ENCODE measurements at regions not wholly inside any gene's neighbourhood (a gene's known extent, or its start where the extent isn't known, plus 50 kb on each side); places are given as distances from the start of the nearest gene placed in this dataset.

- DNase-seq: no peak
Measured at GRCh38 chr4:17094876-17095210, 196.4 kb upstream of the LDB2 start.

GRCh38 chr4:17094159-17094875 is 195.9 kb upstream of the LDB2 start:
- DNase-seq: no peak

- DNase-seq: no peak
Measured at GRCh38 chr4:17093481-17093880, 195.0 kb upstream of the LDB2 start.

- no peak for DNase-seq
Measured at GRCh38 chr4:17092736-17093437, 194.4 kb upstream of the LDB2 start.

- DNase-seq: no peak
Measured at GRCh38 chr4:17091104-17091503, 192.7 kb upstream of the LDB2 start.

GRCh38 chr4:17090063-17090462 is 191.6 kb upstream of the LDB2 start:
- no peak for DNase-seq

GRCh38 chr4:17085416-17085815 is 187.0 kb upstream of the LDB2 start:
- no peak for DNase-seq

- no peak for DNase-seq
Measured at GRCh38 chr4:17082186-17082585, 183.7 kb upstream of the LDB2 start.

GRCh38 chr4:17081179-17081578 is 182.7 kb upstream of the LDB2 start:
- no peak for DNase-seq

GRCh38 chr4:17077105-17077504 is 178.7 kb upstream of the LDB2 start:
- DNase-seq: no peak

GRCh38 chr4:17072483-17072882 is 174.0 kb upstream of the LDB2 start:
- DNase-seq: no peak

GRCh38 chr4:17068891-17069290 is 170.4 kb upstream of the LDB2 start:
- DNase-seq: no peak

- DNase-seq: no peak
Measured at GRCh38 chr4:17068392-17068791, 169.9 kb upstream of the LDB2 start.

- no peak for DNase-seq
Measured at GRCh38 chr4:17066972-17067371, 168.5 kb upstream of the LDB2 start.

GRCh38 chr4:17066236-17066635 is 167.8 kb upstream of the LDB2 start:
- no peak for DNase-seq

- DNase-seq: no peak
Measured at GRCh38 chr4:17065821-17066220, 167.4 kb upstream of the LDB2 start.

GRCh38 chr4:17064959-17065358 is 166.5 kb upstream of the LDB2 start:
- DNase-seq: no peak

- no peak for DNase-seq
Measured at GRCh38 chr4:17063888-17064287, 165.4 kb upstream of the LDB2 start.

- no peak for DNase-seq
Measured at GRCh38 chr4:17060230-17060629, 161.8 kb upstream of the LDB2 start.

- DNase-seq: no peak
Measured at GRCh38 chr4:17058916-17059741, 160.7 kb upstream of the LDB2 start.

GRCh38 chr4:17058536-17058915 is 160.1 kb upstream of the LDB2 start:
- DNase-seq: no peak

- no peak for DNase-seq
Measured at GRCh38 chr4:17057035-17057434, 158.6 kb upstream of the LDB2 start.

- no peak for DNase-seq
Measured at GRCh38 chr4:17055788-17056187, 157.3 kb upstream of the LDB2 start.

- DNase-seq: no peak
Measured at GRCh38 chr4:17045866-17046265, 147.4 kb upstream of the LDB2 start.
